Fibroblast of skin of back (primary cell): ENCODE measurements at regions not wholly inside any gene's neighbourhood (a gene's known extent, or its start where the extent isn't known, plus 50 kb on each side); places are given as distances from the start of the nearest gene placed in this dataset.
A peak's percentile ranks its signal among the peaks of the same experiment; 100 is the strongest.
"Not testable (repeated sequence)": the region's sequence is repeated elsewhere in the genome, so short reads cannot be mapped to it uniquely, and the experiment has no call there.

ENCODE experiments used
- DNase-seq: peaks from one replicate; pipeline ENCODE4 v3.0.0-alpha.2; 2013

DNA sequence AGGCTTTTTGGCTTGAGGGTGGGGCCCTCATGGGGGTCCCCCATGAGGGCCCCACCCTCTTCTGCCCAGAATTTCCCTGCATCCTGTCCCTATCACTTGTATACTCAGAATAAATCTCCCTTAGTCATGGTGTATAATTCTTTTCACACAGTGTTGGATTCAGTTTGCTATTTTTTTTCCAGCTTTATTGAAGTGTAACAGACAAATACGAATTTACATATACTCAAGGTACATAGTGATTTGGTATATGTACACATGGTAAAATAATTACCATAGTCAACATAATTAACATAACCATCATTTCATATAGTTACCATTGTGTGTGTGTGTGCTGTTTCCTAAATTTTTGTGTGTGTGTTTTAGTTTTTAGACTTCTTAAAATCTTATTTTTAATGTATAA is 289.4 kb downstream of the CNTNAP3B start:
- DNase-seq: not testable (repeated sequence)

DNA sequence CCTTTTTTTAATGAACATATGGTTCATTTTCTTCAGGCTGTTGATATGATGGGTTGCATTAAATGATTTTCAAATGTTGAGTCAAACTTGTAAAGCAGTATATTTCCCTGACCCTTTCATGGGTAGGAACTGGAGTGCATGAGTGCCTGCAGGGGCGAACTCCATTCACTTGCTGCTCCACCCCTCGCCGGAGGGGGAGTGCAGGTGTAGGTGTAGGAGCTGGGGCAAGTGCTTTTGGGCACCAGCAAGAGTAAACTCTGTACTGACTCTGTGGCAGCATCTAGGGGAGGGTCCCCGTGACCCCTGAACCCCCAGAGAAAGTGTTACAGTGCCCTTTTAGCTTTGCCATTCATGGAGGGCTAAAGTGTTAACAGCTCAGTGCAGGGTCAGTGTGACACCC is 290.3 kb downstream of the CNTNAP3B start:
- DNase-seq: not testable (repeated sequence)

DNA sequence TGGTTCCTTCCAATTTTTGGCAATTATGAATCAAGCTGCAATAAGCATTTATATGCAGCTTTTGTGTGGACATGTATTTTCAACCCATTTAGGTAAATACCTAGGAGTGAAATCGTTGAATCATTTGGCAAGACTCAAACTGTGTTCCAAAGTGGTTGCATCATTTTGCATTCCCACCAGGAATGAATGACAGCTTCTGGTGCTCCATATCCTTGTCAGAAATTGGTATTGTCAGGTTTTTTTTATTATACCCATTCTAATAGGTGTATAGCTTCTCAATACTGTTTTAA is 290.7 kb downstream of the CNTNAP3B start:
- DNase-seq: not testable (repeated sequence)

DNA sequence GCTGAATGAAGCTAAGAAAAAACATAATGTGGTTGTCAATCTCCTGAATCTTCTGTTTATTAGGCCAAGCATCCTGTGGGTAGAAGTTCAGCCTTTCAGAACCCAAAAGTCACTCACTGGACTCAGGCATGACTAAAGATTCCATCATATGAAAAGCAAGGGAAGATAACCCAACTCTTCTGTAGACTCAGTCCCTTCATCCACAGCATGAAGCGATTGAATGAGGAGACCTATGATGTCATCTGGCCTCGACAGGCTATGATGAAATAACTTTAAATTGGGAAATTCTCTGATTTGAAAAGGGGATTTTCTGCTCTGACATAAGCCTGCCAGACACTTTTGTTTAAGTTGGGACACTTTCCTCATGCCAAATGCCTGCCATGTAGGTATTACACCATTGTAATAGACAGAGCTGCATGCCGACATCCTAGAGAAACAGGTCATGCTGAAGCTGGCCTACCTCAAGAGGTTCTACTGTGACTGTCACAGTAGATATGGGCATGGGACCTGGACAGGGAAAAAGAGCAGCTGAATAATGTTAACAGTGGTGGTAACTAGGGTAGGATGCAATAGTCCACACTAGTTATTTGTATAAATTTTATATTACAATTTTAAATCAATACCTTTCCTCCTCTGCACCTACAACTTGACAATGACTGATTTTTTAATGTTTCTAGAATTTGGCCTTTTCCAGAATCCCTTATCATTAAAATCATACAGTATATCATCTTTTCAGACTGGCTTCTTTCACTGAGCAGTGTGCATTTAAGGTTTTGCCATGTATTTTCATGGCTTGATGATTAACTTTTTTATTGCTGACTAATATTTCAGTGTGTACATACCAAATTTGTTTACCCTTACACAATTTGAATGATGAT is 291.3 kb downstream of the CNTNAP3B start:
- DNase-seq: not testable (repeated sequence)

DNA sequence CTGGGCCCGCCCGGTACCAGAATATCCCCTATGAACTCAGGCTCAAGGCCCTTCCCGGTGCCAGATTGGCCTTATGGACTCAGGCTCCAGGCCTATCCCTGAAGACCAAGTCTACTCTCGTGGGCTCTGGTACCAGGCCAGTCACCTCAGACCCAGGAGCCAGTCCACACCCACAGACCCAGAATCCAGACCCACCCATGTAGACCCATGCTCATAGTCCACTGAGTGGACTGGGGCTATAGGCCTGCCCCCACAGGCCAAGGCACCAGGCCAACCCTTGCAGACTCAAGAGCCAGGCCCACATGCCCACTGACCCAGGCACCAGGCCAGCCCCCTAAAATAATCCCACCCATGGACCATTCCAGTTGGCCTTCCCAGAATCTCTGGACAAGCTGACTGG is 296.1 kb downstream of the CNTNAP3B start:
- not testable (repeated sequence) for DNase-seq

DNA sequence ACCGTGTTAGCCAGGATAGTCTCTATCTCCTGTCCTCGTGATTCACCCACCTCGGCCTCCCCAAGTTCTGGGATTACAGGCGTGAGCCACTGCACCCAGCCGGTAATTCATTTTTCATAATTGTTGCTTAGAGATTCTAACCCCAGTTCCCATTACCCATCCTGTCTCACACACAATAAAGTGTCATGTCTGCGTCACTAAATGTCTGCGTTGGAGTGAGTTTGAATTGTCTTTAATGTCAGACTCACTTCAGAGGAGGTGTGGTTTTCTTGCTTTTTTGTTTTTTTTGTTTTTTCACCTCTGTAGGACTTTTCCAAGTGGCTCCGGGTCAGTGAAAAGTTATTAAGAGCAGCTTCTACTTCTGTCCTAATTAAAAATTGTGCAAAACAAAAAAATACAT is 304.5 kb downstream of the CNTNAP3B start:
- not testable (repeated sequence) for DNase-seq

DNA sequence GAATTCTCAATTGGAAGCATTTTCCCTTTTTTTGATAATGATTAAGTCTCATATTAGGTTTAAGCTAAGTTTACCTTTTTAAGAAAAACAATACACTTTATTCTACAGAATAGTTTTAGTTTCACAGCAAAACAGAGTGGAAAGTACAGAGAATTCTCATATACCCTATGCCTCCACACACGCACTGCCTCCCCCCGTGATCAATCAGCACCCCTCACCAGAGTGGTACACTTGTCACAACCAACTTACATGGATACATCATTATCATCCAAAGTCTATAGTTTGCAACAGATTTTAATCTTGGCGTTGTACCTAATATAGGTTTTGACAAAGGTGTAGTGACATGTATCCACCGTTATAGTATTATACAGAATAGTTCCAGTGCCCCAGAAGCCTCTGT is 326.5 kb downstream of the CNTNAP3B start:
- DNase-seq: not testable (repeated sequence)

DNA sequence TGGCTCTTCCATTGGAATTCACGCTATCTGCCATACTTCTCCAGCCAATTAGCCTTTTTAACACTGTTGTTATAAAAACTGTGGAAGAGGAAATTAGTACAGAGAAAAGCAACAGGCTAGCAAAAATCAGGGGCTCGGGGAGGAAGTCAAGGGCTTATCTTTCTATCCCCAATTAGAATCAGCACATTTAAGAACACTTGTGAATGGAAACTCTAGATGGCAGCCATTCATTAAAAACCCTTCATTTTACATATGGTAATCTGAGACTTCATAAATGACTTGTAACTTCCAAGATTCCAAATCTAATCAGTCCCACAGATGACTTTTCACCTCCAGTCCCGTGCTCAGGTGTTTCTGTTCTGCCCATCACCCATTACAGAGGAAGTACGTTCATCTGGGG is 330.5 kb downstream of the CNTNAP3B start:
- DNase-seq: peak; percentile 9

DNA sequence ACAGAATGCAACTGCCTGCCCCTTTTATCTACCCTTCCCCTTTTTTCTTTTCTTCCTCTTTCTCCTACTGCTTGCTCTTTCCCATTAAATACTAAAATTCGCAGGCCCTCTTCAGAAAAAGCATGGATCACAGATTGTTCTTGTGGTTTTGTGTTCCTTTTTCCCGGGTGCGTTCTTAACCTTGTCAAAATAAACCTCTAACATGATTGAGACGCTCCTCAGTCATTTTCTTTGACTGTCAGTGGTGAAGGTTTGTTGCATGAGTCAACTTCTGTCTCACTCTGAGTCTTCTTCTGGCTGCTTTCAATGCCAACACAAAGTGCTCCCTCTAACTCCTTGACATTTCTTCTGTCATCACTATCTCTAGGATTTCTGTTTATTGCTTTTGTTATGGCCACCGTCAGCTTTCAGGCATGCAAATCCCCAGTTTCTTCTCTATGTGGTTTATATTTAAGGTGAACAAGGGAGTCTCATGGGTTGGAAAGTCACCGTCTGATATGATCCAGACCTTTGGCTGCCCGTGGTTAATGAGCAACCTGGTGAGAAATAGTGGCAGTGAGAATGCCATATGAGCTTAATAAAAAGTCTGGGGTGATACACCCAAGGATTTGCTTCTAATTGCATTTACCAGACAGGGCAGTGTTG is 338.4 kb downstream of the CNTNAP3B start:
- DNase-seq: peak; percentile 44

DNA sequence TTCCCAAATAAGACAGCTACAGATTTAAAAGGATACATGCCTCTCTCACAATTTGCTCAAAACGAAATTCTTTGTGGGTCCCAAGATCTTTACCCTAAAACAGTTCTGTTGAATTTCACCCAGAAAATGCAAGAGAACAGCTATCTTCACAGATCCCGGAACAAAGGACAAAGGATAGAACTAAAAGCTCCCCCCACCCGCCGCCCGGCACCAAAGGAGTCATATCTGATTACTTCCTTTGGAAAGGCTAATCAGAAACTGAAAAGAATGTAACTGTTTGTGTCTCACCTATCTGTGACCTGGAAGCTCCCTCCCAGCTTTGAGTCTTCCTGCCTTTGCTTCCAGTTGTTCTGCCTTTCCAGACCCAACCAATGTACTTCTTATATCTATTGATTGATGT is 339.2 kb downstream of the CNTNAP3B start:
- not testable (repeated sequence) for DNase-seq

DNA sequence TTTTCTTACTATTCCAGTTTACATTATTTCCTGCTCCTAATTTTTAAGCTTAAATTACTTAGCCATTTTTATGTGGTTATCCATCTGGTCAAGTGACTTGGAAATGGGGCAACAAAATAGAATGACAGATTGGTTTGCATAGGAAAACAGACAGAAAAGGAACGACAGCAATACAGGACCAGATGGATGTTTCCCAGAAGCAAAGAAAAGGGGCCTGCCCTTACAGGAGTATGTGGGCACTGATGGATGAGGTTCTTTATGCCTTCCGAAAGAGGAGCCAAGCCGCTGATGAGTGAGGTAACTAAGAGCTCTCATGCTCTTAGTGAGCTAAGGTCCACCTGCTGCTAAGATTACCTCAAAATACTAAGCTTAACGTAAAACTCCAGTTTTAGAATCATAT is 339.8 kb downstream of the CNTNAP3B start:
- DNase-seq: not testable (repeated sequence)

DNA sequence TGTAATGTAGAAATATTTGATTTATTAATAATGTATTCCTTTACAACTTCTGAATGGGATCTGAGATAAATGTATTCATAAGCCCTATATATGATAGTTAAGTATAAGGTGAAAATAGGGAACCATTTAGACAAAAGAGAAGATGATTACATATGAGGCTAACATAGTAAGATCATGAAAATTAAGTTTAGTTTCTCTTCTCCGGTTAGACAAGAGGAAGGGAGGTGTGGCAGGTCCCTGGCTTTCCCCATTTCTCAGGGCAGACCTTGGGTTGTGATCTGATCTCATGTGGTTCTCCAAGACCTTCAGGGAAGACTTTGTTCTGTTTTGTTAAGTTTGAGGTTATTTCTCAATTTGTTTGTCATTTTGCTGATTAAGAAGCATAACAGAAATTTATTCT is 341.3 kb downstream of the CNTNAP3B start:
- not testable (repeated sequence) for DNase-seq

DNA sequence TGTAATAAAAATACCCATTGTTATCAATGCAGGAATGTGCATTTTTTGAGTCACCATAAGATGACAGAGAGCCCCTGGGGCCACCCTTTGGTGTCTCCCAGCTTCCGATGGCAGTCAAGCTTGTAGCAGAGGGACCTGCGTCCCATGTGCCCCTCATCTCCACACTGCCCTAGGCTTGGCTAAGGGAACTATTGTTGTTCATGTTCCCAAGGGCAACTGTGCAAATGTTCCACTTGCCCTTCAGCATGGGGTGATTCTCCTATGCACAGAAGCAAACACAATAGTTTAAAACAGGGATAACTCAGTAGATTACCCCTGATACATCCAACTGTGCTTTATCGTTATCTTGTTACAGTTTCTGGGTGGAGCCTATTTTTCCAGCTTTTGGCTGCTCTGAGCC is 342.0 kb downstream of the CNTNAP3B start:
- not testable (repeated sequence) for DNase-seq

DNA sequence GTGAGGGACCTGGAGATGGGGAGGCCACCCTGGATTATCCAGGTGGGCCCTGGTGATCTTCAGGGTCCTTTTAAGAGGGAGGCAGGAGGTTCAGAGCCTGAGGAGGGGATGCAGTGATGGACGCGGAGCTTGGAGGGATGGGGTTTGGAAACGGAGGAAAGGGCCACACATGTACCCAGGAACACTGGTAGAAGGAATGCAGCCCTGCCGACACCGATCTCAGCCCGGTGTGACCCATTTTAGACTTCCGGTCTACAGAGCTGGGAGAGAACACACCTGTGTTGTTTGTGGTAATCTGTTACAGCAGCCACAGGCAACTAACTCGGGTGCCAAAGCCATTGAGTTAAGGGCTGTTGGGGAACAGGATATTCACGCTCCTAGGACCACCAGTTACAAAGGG is 345.2 kb downstream of the CNTNAP3B start:
- DNase-seq: not testable (repeated sequence)

DNA sequence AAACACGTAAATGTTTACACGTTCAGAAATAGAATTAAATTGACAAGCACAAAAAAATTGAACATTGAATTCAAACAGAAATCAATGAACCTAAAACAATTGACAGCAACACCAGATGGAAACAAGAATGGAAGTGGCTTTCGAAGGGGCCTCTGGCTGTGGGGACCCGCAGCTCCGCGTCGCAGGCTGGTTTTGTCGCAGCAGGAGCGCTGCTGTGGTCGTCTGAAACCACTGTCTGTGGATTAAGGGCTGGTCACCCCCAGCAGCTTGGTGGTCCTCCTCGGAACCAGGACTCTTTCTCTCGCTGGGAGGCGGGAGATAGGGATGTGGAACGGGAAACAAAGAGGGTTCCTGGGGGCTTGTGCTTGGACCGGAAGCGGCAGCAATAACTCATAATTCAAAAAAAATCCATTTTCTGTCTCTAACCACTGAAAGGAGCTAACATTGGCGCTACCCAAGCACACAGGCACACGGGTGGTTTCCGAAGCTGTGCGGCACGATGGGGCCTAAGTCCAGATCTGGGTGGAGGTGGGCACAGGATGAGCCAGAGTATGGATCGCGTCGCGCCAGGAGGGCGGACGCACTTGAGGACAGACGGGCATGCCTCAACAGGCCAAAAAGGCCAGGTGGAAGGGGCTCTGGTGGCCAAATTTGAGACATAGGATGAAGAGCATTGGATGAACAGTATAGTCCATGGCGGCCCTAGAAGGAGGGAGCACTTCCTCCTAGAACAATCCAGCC is 346.0 kb downstream of the CNTNAP3B start:
- not testable (repeated sequence) for DNase-seq

DNA sequence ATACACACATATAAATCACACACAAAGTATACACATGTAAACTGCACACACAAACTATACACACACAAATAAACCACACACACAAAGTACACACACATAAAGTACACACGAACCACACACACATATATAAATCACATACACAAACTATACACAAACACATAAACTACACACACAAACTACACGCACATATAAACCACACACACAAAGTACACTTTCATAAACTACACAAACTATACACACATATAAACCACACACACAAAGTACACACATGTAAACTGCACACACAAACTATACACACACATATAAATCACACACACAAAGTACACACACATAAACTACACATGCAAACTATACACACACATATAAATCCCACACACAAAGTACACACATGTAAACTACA is 347.3 kb downstream of the CNTNAP3B start:
- DNase-seq: not testable (repeated sequence)

DNA sequence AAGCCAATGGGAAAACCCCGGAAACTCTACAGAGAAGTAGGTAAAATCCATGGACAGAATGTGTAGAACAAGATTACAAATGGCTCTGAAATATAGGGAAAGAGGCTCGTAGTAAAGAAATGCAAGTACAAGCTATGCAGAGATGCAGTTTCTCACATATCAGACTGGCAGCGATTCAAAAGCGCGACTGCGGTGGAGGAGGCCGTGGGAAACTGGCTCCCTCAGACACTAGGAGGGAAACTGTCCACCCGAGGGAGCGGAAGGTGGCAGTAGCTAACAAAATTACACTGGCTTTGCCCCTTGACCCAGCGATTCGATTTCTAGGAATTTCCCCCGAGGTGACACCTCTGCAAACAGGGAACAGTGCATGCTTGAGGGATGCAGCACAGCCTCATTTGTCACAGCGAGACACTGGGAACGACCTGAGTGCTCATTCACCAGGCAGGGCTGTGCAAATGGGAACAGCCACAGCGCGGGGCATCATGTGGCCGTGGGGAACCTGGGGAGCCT is 349.3 kb downstream of the CNTNAP3B start:
- not testable (repeated sequence) for DNase-seq

DNA sequence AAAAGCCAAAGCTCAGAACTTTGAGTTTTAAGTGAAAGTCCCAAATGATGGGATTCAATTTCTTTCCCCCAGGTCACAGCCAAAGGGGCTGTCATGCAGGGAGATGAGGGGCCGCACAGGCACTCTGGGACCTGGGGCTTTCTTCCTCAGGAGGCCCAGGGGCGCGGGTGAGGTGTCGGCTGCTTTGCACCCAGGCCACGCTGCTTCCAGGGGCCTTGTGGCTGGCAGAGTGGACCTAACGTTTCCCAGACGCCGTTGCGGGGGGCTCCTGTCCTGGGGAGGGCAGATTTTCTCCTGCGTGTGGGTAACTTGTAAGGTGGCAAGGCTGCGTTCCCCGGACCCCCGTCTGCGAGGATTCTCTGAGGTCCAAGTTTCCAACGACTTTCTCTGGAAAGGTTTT is 350.0 kb downstream of the CNTNAP3B start:
- not testable (repeated sequence) for DNase-seq

DNA sequence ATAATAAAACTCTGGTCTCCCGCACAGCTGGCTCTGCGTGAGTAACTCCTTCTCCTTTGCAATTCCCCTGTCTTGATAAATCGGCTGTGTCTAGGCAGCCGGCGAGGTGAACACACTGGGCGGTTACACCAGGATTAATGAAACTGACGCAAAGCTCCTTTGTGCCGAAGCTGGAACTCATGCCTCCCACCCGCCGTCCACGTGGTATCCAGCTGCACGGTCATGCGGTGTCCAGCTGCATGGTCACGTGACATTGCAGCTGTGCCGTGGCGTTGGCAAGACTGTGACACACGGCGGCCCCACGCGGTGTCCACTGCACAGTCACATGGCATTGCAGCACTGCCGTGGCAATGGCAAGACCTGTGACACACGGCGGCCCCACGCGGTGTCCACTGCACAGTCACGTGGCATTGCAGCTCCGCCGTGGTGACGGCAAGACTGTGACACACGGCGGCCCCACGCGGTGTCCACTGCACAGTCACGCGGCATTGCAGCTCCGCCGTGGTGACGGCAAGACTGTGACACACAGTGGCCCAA is 350.6 kb downstream of the CNTNAP3B start:
- not testable (repeated sequence) for DNase-seq

DNA sequence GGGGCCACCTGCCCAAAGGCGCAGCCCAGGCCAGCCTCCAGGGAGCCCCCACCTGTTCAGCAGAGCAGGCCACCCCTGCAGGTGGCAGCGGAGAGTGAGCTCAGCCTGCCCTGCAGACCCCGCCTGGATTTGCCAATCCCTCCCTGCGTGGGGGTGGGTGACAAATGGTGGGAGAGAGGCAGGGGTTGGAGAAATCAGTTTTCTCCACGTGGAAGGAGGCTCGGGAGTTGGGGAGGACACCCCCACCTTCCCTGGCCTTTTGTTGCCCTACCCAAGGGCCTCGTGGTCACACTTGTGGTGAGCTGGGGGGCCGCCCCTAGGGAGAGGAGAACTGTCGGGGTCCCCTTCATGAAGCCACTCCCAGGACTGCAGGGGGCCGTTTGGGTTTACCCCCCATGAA is 351.7 kb downstream of the CNTNAP3B start:
- DNase-seq: not testable (repeated sequence)

DNA sequence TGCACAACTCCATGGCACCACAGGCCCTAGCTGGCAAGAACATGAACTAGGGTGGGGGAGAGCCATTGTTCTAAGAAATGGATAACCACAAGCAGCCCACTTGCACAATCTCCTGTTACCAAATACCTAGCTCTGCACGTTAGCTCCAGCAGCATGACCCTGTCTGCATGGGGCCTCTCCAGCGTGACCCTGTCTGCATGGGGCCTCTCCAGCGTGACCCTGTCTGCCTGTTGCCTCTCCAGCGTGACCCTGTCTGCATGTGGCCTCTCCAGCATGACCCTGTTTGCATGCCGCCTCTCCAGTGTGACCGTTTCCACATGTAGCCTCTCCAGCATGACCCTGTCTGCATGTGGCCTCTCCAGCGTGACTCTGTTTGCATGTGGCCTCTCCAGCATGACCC is 356.7 kb downstream of the CNTNAP3B start:
- DNase-seq: not testable (repeated sequence)

DNA sequence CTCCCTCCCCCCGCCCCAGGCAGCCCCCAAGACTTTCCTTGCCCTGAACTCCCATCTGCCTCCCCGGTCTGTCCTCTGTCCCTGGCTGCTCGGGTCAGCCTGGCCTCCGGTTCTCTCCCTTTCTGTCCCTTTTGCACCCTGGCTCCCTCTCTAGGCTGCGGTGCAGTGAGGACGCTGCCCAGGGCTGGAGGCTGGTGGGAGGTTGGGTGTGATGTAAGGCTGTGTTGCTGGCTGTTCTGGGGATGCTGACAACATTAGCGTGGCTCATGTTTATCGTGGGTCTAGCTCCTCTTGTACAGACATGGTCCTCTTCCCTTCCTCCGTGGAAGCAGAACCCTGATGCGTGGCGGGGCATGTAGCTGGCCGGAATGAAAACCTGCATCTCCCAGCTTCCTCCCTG is 357.5 kb downstream of the CNTNAP3B start:
- not testable (repeated sequence) for DNase-seq

DNA sequence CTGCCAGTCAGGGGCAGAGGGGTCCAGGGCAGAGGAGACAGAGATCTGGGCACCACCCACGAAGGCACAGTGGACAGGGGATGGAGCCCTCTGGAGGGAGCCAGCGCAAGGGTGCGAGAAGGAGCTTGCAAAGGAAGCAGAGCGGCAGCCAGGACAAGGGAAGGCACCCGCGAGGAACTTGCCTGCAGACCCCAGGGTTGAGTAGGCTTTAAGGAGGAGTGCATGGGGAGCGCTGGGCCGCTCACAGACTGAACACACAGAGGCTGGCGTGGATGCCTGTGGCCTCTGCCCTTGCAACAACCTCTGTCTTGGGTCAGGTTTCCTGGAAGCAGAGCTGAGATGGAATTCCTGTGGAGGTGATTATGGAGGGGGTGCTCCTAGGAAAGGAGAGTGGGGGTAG is 374.4 kb downstream of the CNTNAP3B start:
- not testable (repeated sequence) for DNase-seq
